ENCODE measurements at regions not wholly inside any gene's neighbourhood (a gene's known extent, or its start where the extent isn't known, plus 50 kb on each side); places are given as distances from the start of the nearest gene placed in this dataset.

DNA sequence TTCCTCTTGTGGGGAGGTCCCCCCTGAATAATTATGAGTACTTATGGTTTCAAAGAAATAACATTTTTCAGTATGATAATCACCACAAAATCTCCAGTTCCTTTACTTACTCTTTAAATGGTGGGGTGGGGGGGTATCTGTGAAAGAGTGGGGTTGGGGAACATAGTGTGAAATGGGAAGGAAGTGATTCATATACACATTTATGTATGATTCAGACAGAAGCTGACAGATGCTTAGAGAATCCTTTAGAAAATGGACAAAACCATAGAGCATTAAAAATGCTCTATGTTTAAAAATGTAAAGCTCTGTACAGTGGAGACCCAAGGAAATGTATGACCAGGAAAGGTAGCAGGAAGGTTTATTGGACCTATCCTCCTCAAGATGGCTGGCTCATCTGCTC lies 267.5 kb upstream of the GRIA1 start:
- no peak for TF ChIP-seq POLR2A (IDR thresholded peaks at IDR 0.05; ENCODE audit: low read depth)
- TF ChIP-seq CTCF (IDR thresholded peaks at IDR 0.05) = no peak
- no peak for TF ChIP-seq EP300 (IDR thresholded peaks at IDR 0.05)
